ENCODE measurements at regions not wholly inside any gene's neighbourhood (a gene's known extent, or its start where the extent isn't known, plus 50 kb on each side); places are given as distances from the start of the nearest gene placed in this dataset.

DNA sequence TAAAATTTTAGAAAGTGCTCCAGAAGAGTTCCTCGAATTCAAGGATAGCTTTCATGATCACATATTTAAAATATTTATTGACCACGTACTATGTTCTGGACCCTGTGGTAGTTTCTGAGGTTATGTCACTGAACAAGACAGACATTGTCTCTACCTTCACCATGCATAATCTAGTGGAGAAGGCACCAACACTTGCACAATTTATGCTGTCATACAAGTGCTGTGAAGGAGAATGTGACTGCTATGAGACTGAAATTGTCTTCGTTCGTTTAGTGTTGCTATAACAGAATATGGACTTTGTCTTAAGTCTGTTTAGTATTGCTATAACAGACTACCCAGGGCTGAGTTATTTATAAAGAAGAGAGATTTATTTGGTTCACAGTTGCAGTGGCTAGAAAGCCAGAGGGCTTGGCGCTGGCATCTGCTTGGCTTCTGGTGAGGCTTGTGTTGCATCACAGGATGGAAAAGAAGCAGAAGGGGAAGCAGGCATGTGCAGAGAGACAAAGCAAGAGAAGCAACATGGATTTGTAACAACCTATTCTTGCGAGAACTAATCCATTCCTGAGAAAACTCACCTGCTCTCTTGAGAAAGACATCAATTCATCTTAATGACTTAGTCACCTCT lies 50.0 kb upstream of the RFX8 start:
- peak; percentile 79 for DNase-seq (ENCODE audit: extremely low spot score)
- TF ChIP-seq, protein P1, sequence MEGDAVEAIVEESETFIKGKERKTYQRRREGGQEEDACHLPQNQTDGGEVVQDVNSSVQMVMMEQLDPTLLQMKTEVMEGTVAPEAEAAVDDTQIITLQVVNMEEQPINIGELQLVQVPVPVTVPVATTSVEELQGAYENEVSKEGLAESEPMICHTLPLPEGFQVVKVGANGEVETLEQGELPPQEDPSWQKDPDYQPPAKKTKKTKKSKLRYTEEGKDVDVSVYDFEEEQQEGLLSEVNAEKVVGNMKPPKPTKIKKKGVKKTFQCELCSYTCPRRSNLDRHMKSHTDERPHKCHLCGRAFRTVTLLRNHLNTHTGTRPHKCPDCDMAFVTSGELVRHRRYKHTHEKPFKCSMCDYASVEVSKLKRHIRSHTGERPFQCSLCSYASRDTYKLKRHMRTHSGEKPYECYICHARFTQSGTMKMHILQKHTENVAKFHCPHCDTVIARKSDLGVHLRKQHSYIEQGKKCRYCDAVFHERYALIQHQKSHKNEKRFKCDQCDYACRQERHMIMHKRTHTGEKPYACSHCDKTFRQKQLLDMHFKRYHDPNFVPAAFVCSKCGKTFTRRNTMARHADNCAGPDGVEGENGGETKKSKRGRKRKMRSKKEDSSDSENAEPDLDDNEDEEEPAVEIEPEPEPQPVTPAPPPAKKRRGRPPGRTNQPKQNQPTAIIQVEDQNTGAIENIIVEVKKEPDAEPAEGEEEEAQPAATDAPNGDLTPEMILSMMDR (IDR thresholded peaks at IDR 0.05) = no peak
- TF ChIP-seq POLR2AphosphoS5 (IDR thresholded peaks at IDR 0.05) (no peak), EP300 (IDR thresholded peaks at IDR 0.05) (no peak), POLR2A (IDR thresholded peaks at IDR 0.05; ENCODE audit: low read depth) (no peak)
- H3K4me1 ChIP-seq = no peaks in the 10 kb centered on the region
- no peak overlapping the region for H3K27ac ChIP-seq (replicated peaks in 1 of 4)
- intact Hi-C loops (cut with DNase I) = no loop called here
- H3K4me3 ChIP-seq = no peak overlapping the region
- no peaks in the 10 kb centered on the region for H3K9me3 ChIP-seq
- WGBS = 62% methylated on average over 6 of the region's 6 CpGs
- H3K36me3 ChIP-seq = no peaks in the 10 kb centered on the region
- no peaks in the 10 kb centered on the region for H3K27me3 ChIP-seq
